Nephron progenitor cell (in vitro differentiated cells): ENCODE measurements at regions not wholly inside any gene's neighbourhood (a gene's known extent, or its start where the extent isn't known, plus 50 kb on each side); places are given as distances from the start of the nearest gene placed in this dataset.

ENCODE experiments used
- DNase-seq: peaks from one replicate; pipeline ENCODE4 v3.0.0; 2021
- H3K27ac Mint-ChIP-seq: 2 replicates; pipeline ENCODE4 v1.8.0; 2021; ENCODE audit warnings: mild to moderate bottlenecking, moderate library complexity, mixed read lengths
- H3K27me3 Mint-ChIP-seq: 2 replicates; pipeline ENCODE4 v1.8.0; 2021; ENCODE audit warnings: mild to moderate bottlenecking, low read depth, mixed read lengths; ENCODE audit not compliant: poor library complexity
- H3K36me3 Mint-ChIP-seq: 2 replicates; pipeline ENCODE4 v1.8.0; 2021; ENCODE audit warnings: low read depth, mixed read lengths
- H3K4me1 Mint-ChIP-seq: 2 replicates; pipeline ENCODE4 v1.8.0; 2021; ENCODE audit warnings: mixed read lengths
- H3K4me3 Mint-ChIP-seq: 2 replicates; pipeline ENCODE4 v1.8.0; 2021; ENCODE audit warnings: mild to moderate bottlenecking, moderate library complexity, mixed read lengths
- H3K9me3 Mint-ChIP-seq: 2 replicates; pipeline ENCODE4 v1.8.0; 2021; ENCODE audit warnings: mild to moderate bottlenecking, moderate library complexity, mixed read lengths
- TF ChIP-seq, protein P1 (sequence below): fragments of 200-600 bp; sonication (generic); IDR thresholded peaks from 2 replicates; pipeline ENCODE4 v1.5.0; 2021; ENCODE audit warnings: antibody characterized with exemption

DNA sequence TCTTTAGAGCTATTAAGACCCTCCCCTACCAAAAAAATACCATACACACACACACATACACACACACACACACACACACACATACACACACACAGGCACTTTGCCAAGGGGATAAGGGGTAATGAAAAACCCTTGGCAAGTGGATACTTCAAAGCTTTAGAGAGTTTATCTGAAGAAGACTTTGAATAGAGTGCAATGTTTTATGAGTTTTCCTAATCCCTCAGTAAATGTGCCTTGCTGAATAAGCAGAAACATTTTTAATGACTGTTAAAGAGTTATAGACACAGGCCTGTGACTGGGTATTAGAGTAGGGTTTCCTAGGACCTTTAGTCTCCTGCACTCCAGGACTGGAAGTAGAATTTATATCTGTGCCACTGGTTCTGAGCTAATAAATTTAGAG is 75.5 kb upstream of the CTAGE1 start:
- Mint-ChIP-seq H3K4me1 (peaks cover 24% of the 10 kb centered on the region), H3K4me3 (no peak overlapping the region), H3K27me3 (peaks cover 5% of the 10 kb centered on the region), H3K27ac (no peak overlapping the region), H3K36me3 (no peaks in the 10 kb centered on the region), H3K9me3 (peaks cover 22% of the 10 kb centered on the region)
- TF ChIP-seq, protein P1, sequence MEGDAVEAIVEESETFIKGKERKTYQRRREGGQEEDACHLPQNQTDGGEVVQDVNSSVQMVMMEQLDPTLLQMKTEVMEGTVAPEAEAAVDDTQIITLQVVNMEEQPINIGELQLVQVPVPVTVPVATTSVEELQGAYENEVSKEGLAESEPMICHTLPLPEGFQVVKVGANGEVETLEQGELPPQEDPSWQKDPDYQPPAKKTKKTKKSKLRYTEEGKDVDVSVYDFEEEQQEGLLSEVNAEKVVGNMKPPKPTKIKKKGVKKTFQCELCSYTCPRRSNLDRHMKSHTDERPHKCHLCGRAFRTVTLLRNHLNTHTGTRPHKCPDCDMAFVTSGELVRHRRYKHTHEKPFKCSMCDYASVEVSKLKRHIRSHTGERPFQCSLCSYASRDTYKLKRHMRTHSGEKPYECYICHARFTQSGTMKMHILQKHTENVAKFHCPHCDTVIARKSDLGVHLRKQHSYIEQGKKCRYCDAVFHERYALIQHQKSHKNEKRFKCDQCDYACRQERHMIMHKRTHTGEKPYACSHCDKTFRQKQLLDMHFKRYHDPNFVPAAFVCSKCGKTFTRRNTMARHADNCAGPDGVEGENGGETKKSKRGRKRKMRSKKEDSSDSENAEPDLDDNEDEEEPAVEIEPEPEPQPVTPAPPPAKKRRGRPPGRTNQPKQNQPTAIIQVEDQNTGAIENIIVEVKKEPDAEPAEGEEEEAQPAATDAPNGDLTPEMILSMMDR, result no peak
- DNase-seq, result no peak

DNA sequence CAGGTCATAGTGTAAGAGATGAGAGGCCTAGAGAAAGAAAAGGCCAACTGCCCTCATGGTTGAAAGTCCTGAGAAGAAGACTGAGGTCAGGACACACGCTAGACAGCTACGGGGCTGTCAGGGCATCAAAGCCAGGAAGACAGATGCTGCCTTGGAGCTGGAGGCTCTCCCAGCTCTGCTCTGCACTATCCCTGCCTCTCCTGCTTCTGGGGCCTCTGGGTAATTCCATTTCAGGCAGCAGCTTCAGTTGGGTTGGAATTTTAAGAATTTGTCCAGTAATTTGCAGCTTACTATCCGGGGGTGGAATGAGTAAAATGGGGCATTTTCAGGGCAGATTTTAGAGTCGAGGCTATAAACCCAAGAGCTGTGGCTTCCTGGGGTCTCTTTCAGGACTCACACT is 76.2 kb upstream of the CTAGE1 start:
- Mint-ChIP-seq H3K27me3 (peaks cover 5% of the 10 kb centered on the region), H3K36me3 (no peaks in the 10 kb centered on the region), H3K4me1 (peaks cover 19% of the 10 kb centered on the region), H3K9me3 (peaks cover 28% of the 10 kb centered on the region), H3K4me3 (no peak overlapping the region), H3K27ac (no peak overlapping the region)
- TF ChIP-seq, protein P1, result no peak
- DNase-seq, result no peak

DNA sequence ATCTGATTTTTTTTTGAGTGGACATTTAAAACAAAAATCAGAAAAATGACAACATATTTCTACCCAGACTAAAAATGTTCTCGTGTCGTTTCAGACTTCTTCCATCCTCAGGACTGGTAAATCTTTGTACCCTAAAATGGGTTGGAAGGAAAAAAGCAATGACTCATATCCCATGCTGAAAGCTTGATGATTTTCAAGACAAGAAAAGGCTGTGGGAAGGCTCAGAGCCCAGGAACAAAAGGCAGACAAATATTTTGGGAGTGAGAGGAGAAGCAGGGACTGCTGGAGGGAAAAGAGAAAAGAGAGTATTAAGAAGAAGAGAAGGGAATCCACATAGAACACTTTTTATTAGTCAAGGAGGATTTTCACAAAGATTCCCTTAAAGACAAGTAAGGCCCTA is 77.1 kb upstream of the CTAGE1 start:
- no peak for DNase-seq
- Mint-ChIP-seq H3K9me3 (peaks cover 34% of the 10 kb centered on the region), H3K27me3 (no peaks in the 10 kb centered on the region), H3K4me3 (no peak overlapping the region), H3K27ac (no peak overlapping the region), H3K36me3 (no peaks in the 10 kb centered on the region), H3K4me1 (peaks cover 17% of the 10 kb centered on the region)
- TF ChIP-seq, protein P1, result no peak

DNA sequence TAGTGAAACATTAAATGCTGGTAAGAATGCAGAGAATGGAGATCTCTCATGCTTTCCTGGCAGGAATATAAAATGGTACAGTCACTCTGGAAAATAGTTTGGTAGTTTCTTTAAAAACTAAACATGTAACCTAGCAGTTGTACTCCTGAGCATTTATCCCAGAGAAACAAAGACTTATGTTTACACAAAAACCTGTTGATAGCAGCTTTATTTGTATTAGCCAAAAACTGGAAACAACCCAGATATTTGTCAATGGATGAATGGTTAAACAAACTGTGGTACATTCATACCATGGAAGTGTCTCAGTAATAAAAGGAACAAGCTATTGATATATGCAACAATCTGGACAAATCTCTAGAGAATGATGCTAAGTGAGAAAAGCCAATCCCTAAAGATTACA is 81.7 kb upstream of the CTAGE1 start:
- no peak overlapping the region for H3K4me3 Mint-ChIP-seq
- peaks cover 40% of the 10 kb centered on the region for H3K9me3 Mint-ChIP-seq
- DNase-seq, result no peak
- H3K27ac Mint-ChIP-seq, result no peak overlapping the region
- TF ChIP-seq, protein P1, result no peak
- no peaks in the 10 kb centered on the region for H3K36me3 Mint-ChIP-seq
- H3K4me1 Mint-ChIP-seq, result no peaks in the 10 kb centered on the region
- no peaks in the 10 kb centered on the region for H3K27me3 Mint-ChIP-seq

DNA sequence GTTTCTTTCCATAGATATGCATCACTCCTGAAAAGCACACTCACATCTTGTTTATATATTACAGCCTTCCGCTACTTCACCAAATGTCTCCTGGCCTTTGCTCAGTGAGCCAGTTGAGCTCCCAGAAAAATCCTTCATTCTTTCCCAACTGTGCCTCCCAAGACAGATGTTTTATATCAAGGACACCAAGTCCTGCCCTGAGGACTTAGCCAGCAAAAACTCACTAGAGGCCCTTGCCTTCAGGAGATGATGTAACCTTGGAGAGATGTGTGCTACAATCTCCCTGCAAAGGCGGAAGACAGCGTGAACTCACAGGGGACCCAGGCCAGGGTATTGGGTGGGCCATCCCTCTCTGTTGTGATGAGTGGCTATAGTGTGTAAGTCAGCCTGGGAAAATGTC is 86.1 kb upstream of the CTAGE1 start:
- TF ChIP-seq, protein P1, result no peak
- no peak overlapping the region for H3K27ac Mint-ChIP-seq
- no peaks in the 10 kb centered on the region for H3K4me1 Mint-ChIP-seq

DNA sequence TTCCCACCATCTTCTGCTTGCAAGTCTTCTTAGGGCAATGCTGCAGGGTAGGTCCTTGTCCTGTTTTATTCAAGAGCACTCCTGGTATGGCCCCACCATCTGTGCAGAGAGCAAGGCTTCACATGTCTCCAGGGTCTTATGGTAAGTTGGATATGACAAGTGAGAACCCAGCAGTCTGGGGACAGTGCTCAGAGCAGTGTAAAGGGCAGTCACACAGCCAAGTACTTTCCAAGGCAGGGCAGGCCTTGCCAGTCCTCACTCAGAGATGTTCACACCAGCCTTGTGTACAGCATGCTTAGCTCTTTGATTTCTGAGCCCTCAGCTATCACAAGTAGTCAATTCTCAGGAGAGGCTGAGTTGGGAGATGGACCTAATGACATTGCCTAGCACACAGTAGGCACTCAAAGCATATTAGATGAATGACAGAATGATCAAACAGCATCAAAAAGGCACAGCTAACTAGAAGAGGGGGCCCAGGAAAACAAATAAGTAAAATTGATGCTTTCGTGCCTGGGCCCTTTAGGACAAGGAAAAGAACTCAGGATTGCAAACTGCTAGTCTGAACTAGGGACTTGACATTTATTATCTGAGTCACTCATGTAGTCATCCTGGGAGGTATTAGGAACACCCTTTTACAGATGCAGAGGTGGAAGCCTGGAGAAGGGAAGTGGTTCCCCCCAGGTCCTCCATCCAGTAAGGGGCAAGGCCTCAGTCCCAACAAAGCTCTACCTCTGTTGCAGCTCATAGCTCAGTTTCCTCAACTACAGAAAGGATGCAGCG is 86.7 kb upstream of the CTAGE1 start:
- H3K9me3 Mint-ChIP-seq, result peaks cover 9% of the 10 kb centered on the region
- H3K4me1 Mint-ChIP-seq, result no peaks in the 10 kb centered on the region
- DNase-seq, result no peak
- no peaks in the 10 kb centered on the region for H3K36me3 Mint-ChIP-seq
- peaks cover 4% of the 10 kb centered on the region for H3K27me3 Mint-ChIP-seq
- H3K4me3 Mint-ChIP-seq, result no peak overlapping the region
- no peak overlapping the region for H3K27ac Mint-ChIP-seq
- TF ChIP-seq, protein P1, result no peak

More for the DNA sequence above, 86.1 kb upstream of the CTAGE1 start:
- Mint-ChIP-seq H3K9me3 (peaks cover 13% of the 10 kb centered on the region), H3K4me3 (no peak overlapping the region), H3K36me3 (no peaks in the 10 kb centered on the region), H3K27me3 (peaks cover 4% of the 10 kb centered on the region)
- DNase-seq, result no peak
